WERI-Rb-1 (cell line): ENCODE measurements at regions not wholly inside any gene's neighbourhood (a gene's known extent, or its start where the extent isn't known, plus 50 kb on each side); places are given as distances from the start of the nearest gene placed in this dataset.
"Not testable (repeated sequence)": the region's sequence is repeated elsewhere in the genome, so short reads cannot be mapped to it uniquely, and the experiment has no call there.

ENCODE experiments used
- DNase-seq: peaks from one replicate; pipeline ENCODE4 v3.0.0-alpha.2; 2020
- H3K27ac ChIP-seq: fragments of 250-450 bp; sonication (Bioruptor Pico); 2 replicates; pipeline ENCODE4 v1.5.1; 2020; ENCODE audit warnings: mild to moderate bottlenecking, moderate library complexity
- H3K27me3 ChIP-seq: fragments of 250-450 bp; sonication (Bioruptor Pico); 2 replicates; pipeline ENCODE4 v1.5.1; 2021; ENCODE audit warnings: mild to moderate bottlenecking, low read depth, moderate library complexity; ENCODE audit not compliant: insufficient read depth, severe bottlenecking
- H3K36me3 ChIP-seq: fragments of 250-450 bp; sonication (Bioruptor Pico); 2 replicates; pipeline ENCODE4 v1.5.1; 2020; ENCODE audit warnings: mild to moderate bottlenecking, moderate library complexity
- H3K4me3 ChIP-seq: 2 replicates; pipeline ENCODE4 v1.5.1; 2011; ENCODE audit warnings: low read depth, mild to moderate bottlenecking, control low read depth, low read length
- H3K9me3 ChIP-seq: fragments of 250-450 bp; sonication (Bioruptor Pico); 2 replicates; pipeline ENCODE4 v1.5.1; 2021; ENCODE audit warnings: mild to moderate bottlenecking, moderate library complexity; ENCODE audit not compliant: severe bottlenecking
- TF ChIP-seq, protein P1 (sequence below): IDR thresholded peaks from 2 replicates; pipeline ENCODE4 v1.5.1; 2011; ENCODE audit warnings: low read depth, mild to moderate bottlenecking, control low read depth, inconsistent platforms, low read length

DNA sequence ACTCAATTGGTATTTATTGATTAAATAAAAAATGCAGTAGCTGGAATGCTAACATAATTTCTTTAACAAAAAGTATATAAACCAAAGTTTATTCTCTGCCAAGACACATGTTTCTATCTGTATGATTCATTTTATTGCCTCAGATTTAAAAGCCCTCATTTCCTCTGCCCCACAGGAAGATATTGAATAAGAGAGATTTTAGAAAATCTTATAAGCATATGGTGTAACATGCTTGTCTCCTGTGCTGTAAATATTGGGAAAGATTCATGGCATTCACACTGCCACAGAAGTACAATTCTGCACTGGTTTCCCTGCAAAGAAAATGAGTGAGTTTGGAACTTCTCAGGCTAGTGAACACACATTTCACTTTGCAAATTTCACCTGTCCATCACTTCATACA, 134.9 kb upstream of the FBXL7 start:
- TF ChIP-seq, protein P1, sequence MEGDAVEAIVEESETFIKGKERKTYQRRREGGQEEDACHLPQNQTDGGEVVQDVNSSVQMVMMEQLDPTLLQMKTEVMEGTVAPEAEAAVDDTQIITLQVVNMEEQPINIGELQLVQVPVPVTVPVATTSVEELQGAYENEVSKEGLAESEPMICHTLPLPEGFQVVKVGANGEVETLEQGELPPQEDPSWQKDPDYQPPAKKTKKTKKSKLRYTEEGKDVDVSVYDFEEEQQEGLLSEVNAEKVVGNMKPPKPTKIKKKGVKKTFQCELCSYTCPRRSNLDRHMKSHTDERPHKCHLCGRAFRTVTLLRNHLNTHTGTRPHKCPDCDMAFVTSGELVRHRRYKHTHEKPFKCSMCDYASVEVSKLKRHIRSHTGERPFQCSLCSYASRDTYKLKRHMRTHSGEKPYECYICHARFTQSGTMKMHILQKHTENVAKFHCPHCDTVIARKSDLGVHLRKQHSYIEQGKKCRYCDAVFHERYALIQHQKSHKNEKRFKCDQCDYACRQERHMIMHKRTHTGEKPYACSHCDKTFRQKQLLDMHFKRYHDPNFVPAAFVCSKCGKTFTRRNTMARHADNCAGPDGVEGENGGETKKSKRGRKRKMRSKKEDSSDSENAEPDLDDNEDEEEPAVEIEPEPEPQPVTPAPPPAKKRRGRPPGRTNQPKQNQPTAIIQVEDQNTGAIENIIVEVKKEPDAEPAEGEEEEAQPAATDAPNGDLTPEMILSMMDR: no peak
- H3K27ac ChIP-seq: no peak overlapping the region
- no peaks in the 10 kb centered on the region for H3K27me3 ChIP-seq
- no peaks in the 10 kb centered on the region for H3K36me3 ChIP-seq
- DNase-seq: no peak
- no peak overlapping the region for H3K4me3 ChIP-seq
- H3K9me3 ChIP-seq: no peaks in the 10 kb centered on the region

DNA sequence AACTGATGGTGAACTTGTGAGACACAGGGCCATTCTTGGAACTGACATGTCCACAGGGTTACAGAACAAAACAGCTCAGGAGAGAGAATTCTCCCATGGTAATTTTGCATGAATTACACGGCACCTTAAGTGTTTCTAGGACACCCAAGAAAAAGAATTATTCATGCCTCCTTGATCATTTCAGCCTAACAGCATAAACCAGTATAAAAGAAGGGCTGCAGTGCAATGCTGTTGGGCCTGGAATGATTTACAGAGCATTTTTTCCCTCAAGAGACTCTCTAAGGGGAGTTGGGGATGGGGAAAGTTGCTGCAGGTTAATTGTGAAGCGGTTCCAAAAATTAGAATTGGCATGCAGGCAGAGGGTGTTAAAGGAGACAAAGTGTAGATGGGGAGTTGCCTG, 136.4 kb upstream of the FBXL7 start:
- Histone ChIP-seq H3K36me3 (no peaks in the 10 kb centered on the region), H3K27ac (no peak overlapping the region), H3K9me3 (no peaks in the 10 kb centered on the region), H3K4me3 (no peak overlapping the region), H3K27me3 (no peaks in the 10 kb centered on the region)
- TF ChIP-seq, protein P1: no peak
- DNase-seq: no peak

DNA sequence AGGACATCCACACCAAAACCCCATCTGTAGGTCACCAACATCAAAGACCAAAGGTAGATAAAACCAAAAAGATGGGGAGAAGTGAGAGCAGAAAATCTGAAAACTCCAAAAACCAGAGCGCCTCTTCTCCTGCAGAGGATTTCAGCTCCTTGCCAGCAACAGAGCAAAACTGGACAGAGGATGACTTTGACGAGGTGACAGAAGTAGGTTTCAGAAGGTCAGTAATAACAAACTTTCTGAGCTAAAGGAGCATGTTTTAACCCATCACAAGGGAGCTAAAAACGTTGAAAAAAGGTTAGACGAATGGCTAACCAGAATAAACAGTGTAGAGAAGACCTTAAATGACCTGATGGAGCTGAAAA, 142.9 kb upstream of the FBXL7 start:
- not testable (repeated sequence) for H3K36me3 ChIP-seq, H3K27me3 ChIP-seq, H3K4me3 ChIP-seq, DNase-seq, H3K9me3 ChIP-seq, H3K27ac ChIP-seq

DNA sequence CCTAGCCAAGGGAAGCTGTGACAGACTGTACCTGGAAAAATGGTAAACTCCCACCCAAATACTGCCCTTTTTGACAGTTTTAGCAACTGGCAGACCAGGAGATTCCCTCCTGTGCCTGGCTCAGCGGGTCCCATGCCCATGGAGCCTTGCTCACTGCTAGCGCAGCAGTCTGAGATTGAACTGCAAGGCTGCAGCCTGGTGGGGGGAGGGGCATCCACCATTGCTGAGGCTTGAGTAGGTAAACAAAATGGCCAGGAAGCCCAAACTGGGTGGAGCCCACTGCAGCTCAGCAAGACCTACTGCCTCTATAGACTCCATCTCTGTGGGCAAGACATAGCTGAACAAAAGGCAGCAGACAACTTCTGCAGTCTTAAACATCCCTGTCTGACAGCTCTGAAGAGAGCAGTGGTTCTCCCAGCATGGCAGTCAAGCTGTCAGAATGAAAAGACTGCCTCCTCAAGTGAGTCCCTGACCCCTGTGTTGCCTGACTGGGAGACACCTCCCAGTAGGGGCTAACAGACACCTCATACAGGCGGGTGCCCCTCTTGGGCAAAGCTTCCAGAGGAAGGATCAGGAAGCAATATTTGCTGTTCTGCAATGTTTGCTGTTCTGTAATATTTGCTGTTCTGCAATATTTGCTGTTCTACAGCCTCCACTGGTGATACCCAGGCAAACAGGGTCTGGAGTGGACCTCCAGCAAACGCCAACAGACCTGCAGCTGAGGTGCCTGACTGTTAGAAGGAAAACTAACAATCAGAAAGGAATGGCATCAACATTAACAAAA, 143.5 kb upstream of the FBXL7 start:
- H3K27ac ChIP-seq: not testable (repeated sequence)

DNA sequence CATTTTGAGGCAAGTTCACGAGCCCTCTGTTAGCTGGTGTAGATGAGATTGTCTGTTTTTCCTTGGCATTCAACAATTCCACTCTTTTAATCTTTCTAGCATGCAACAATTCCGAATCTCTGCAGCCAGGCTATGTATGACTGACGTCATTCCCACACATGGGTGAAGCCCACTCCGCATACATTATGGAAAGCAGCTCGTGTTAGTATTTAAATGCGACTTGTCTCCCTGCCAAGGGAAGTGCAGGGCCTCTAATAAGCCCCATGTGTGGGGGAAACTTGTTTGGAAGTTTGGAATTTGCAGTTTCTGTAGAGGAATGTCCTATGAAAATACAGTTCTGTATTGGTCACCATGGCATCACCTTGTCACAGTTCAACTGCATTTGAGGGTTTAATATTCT, 146.0 kb upstream of the FBXL7 start:
- TF ChIP-seq, protein P1: no peak
- H3K27ac ChIP-seq: no peak overlapping the region
- no peaks in the 10 kb centered on the region for H3K36me3 ChIP-seq
- H3K4me3 ChIP-seq: no peak overlapping the region
- peaks cover 2% of the 10 kb centered on the region for H3K9me3 ChIP-seq
- H3K27me3 ChIP-seq: no peaks in the 10 kb centered on the region
- no peak for DNase-seq

More for the DNA sequence above, 143.5 kb upstream of the FBXL7 start:
- H3K27me3 ChIP-seq, H3K36me3 ChIP-seq, H3K4me3 ChIP-seq, H3K9me3 ChIP-seq, DNase-seq: not testable (repeated sequence)

DNA sequence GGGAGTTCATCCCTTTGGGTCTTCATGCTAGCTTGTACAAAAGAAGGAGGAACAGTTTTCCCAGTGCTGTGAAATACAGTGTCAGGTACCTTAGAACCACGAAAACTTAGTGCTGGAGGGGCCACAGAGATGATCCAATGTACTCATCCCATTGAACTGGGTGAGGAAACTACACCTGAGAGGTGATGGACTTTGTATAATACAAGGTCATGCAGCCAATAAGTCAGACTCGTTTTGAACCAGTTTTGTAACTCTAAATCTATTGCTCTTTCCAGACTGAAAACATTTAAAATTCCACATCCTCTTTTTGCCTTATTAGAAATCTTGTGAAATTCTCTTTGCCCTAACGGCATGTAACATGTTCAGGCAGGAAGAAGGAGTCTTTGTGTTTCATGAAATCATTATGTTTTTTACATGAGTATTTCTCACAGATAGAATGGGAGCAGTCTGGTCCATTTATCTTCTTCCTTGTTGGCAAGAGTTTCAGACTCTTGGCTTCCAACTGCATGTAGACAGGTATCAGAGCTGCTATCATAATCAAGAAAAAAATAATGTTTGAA, 146.8 kb upstream of the FBXL7 start:
- Histone ChIP-seq H3K36me3 (no peaks in the 10 kb centered on the region), H3K4me3 (no peak overlapping the region), H3K9me3 (peaks cover 2% of the 10 kb centered on the region), H3K27me3 (no peaks in the 10 kb centered on the region), H3K27ac (no peak overlapping the region)
- no peak for DNase-seq
- TF ChIP-seq, protein P1: no peak

DNA sequence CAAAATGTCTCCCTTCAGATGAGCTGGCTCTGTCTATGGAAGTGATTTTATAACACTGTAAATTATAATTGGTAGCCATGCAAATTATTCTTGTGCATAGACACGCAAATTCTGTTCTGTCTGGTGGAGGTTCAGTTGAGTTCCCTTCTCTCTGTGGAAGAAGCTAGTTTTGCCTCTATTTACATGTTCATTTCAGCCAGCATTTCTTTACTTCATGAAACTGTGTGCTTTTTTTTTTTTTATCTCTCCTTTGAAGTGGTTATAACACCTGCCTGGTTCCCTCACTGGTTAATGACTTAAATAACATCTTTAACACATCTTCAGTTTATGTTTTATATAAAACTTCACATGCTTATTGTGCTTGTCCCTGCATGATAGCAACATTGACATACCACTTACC, 149.4 kb upstream of the FBXL7 start:
- H3K27ac ChIP-seq: no peak overlapping the region
- H3K36me3 ChIP-seq: no peaks in the 10 kb centered on the region
- TF ChIP-seq, protein P1: no peak
- no peak overlapping the region for H3K4me3 ChIP-seq
- no peaks in the 10 kb centered on the region for H3K27me3 ChIP-seq
- DNase-seq: no peak
- no peaks in the 10 kb centered on the region for H3K9me3 ChIP-seq
